ENCODE measurements at regions not wholly inside any gene's neighbourhood (a gene's known extent, or its start where the extent isn't known, plus 50 kb on each side); places are given as distances from the start of the nearest gene placed in this dataset.
"Not testable (repeated sequence)": the region's sequence is repeated elsewhere in the genome, so short reads cannot be mapped to it uniquely, and the experiment has no call there.

GRCh38 chr14:80024417-80024816, 186.9 kb downstream of the DIO2 start:
- Histone ChIP-seq H4K91ac (ENCODE audit: insufficient read length, low read depth, low read length) (no peak overlapping the region), H3K14ac (ENCODE audit: insufficient read depth, low read length) (no peak overlapping the region), H4K8ac (replicated peaks; ENCODE audit: insufficient read length, low read depth, low read length) (no peak overlapping the region), H3T11ph (ENCODE audit: low read length) (no peak overlapping the region), H4K5ac (ENCODE audit: insufficient read length, low read depth, low read length) (no peak overlapping the region), H3K27ac (ENCODE audit: insufficient read length, low read depth, low read length) (no peak overlapping the region), H3K18ac (ENCODE audit: insufficient read length, low read depth, low read length) (no peak overlapping the region), H3K56ac (ENCODE audit: insufficient read length, low read depth, low read length) (no peak overlapping the region), H3K23me2 (ENCODE audit: insufficient read length, low read depth, low read length, poor library complexity, severe bottlenecking) (no peaks in the 10 kb centered on the region), H2BK12ac (ENCODE audit: insufficient read length, low read depth, low read length) (no peak overlapping the region), H2AK5ac (ENCODE audit: insufficient read length, low read length) (no peak overlapping the region), H2BK15ac (ENCODE audit: low read depth, low read length) (no peak overlapping the region), H2AFZ (ENCODE audit: low read length) (no peak overlapping the region), H3K27me3 (ENCODE audit: insufficient read depth, low read length) (no peaks in the 10 kb centered on the region), H4K20me1 (ENCODE audit: control insufficient read depth, insufficient read depth, insufficient read length) (no peaks in the 10 kb centered on the region), H3K9me3 (ENCODE audit: control insufficient read depth, low read depth, low read length) (no peaks in the 10 kb centered on the region), H3K4me1 (ENCODE audit: insufficient read depth, low read length) (no peaks in the 10 kb centered on the region), H2BK20ac (ENCODE audit: low read depth, low read length, poor library complexity, severe bottlenecking) (no peak overlapping the region), H3K4ac (ENCODE audit: low read depth, low read length) (no peak overlapping the region), H3K4me2 (ENCODE audit: insufficient read depth, insufficient read length, low read length) (no peak overlapping the region), H3K79me2 (ENCODE audit: insufficient read depth, low read length) (no peaks in the 10 kb centered on the region), H3K9ac (ENCODE audit: extremely low read depth, insufficient read length, low read length) (no peak overlapping the region), H2BK120ac (ENCODE audit: low read depth, low read length, poor library complexity, severe bottlenecking) (no peak overlapping the region), H3K23ac (ENCODE audit: insufficient read length, low read depth, low read length) (no peak overlapping the region), H2BK5ac (ENCODE audit: insufficient read length, low read length) (no peak overlapping the region), H3K79me1 (ENCODE audit: insufficient read depth, low read depth, low read length, poor library complexity, severe bottlenecking) (no peaks in the 10 kb centered on the region)
- DNase-seq: no peak
- H3K27ac Mint-ChIP-seq: no peak overlapping the region
- WGBS (ENCODE audit: extremely low coverage, insufficient read length, low lambda C conversion rate): no CpG with 5 or more reads among the region's 4 CpGs
- TF ChIP-seq CTCF (conservative IDR thresholded peaks at IDR 0.05): no peak
- H3K36me3 Mint-ChIP-seq (ENCODE audit: insufficient read depth in 1 of 3, low read depth in 3 of 3): peaks cover 0 to 11% (median 0%) of the 10 kb centered on the region in 3 experiments; a peak in 2 of 7 replicates
- H3K27me3 Mint-ChIP-seq (ENCODE audit: low read depth): peaks cover 5% of the 10 kb centered on the region; the same call in 1 of the 2 replicates
- H3K4me1 Mint-ChIP-seq: peaks cover 0 to 3% of the 10 kb centered on the region in 2 experiments; a peak in 1 of 4 replicates
- H3K9me3 Mint-ChIP-seq: peaks cover 2 to 8% of the 10 kb centered on the region in 2 experiments; a peak in 3 of 5 replicates
- no peak overlapping the region for H3K4me3 Mint-ChIP-seq

DNA sequence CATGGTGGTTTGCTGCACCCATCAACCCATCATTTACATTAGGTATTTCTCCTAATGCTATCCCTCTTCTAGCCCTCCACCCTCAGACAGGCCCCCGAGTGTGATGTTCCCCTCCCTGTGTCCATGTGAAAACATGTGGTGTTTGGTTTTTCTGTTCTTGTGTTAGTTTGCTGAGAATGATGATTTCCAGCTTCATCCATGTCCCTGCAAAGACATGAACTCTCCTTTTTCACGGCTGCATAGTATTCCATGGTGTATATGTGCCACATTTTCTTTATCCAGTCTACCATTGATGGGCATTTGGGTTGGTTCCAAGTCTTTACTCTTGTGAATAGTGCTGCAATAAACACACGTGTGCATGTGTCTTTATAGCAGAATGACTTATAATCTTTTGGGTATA, 192.8 kb downstream of the DIO2 start:
- not testable (repeated sequence) for H2BK120ac ChIP-seq (ENCODE audit: low read depth, low read length, poor library complexity, severe bottlenecking); DNase-seq; H3K4me1 ChIP-seq (ENCODE audit: insufficient read depth, low read length); H3K9ac ChIP-seq (ENCODE audit: extremely low read depth, insufficient read length, low read length); H3K9me3 ChIP-seq (ENCODE audit: control insufficient read depth, low read depth, low read length); H3K18ac ChIP-seq (ENCODE audit: insufficient read length, low read depth, low read length); H3K9me3 Mint-ChIP-seq; H3K23ac ChIP-seq (ENCODE audit: insufficient read length, low read depth, low read length); H2AK5ac ChIP-seq (ENCODE audit: insufficient read length, low read length); H3K4me2 ChIP-seq (ENCODE audit: insufficient read depth, insufficient read length, low read length); H3K4me3 Mint-ChIP-seq; H3K79me1 ChIP-seq (ENCODE audit: insufficient read depth, low read depth, low read length, poor library complexity, severe bottlenecking); H2BK20ac ChIP-seq (ENCODE audit: low read depth, low read length, poor library complexity, severe bottlenecking); H4K8ac ChIP-seq (replicated peaks; ENCODE audit: insufficient read length, low read depth, low read length); H3K36me3 Mint-ChIP-seq (ENCODE audit: insufficient read depth in 1 of 3, low read depth in 3 of 3); H3T11ph ChIP-seq (ENCODE audit: low read length); H3K27ac ChIP-seq (ENCODE audit: insufficient read length, low read depth, low read length); H3K56ac ChIP-seq (ENCODE audit: insufficient read length, low read depth, low read length); H2BK5ac ChIP-seq (ENCODE audit: insufficient read length, low read length); H4K91ac ChIP-seq (ENCODE audit: insufficient read length, low read depth, low read length); H3K27me3 Mint-ChIP-seq (ENCODE audit: low read depth); H3K14ac ChIP-seq (ENCODE audit: insufficient read depth, low read length); H3K4me1 Mint-ChIP-seq; H2BK15ac ChIP-seq (ENCODE audit: low read depth, low read length); H4K20me1 ChIP-seq (ENCODE audit: control insufficient read depth, insufficient read depth, insufficient read length); H3K27ac Mint-ChIP-seq; H3K27me3 ChIP-seq (ENCODE audit: insufficient read depth, low read length); H3K23me2 ChIP-seq (ENCODE audit: insufficient read length, low read depth, low read length, poor library complexity, severe bottlenecking); H3K4ac ChIP-seq (ENCODE audit: low read depth, low read length); H4K5ac ChIP-seq (ENCODE audit: insufficient read length, low read depth, low read length); H2AFZ ChIP-seq (ENCODE audit: low read length); H3K79me2 ChIP-seq (ENCODE audit: insufficient read depth, low read length); H2BK12ac ChIP-seq (ENCODE audit: insufficient read length, low read depth, low read length)
- no CpG with 5 or more reads among the region's 3 CpGs for WGBS (ENCODE audit: extremely low coverage, insufficient read length, low lambda C conversion rate)

All from H9 (cell line).